Trophoblast cell (in vitro differentiated cells and primary cell): ENCODE measurements at regions not wholly inside any gene's neighbourhood (a gene's known extent, or its start where the extent isn't known, plus 50 kb on each side); places are given as distances from the start of the nearest gene placed in this dataset.
"Not testable (repeated sequence)": the region's sequence is repeated elsewhere in the genome, so short reads cannot be mapped to it uniquely, and the experiment has no call there.

Experiments
- DNase-seq, 2 donors: peaks; one replicate each; pipeline ENCODE4 v3.0.0-alpha.2; 2016
- H2AFZ ChIP-seq: 2 replicates; pipeline ENCODE4 v1.6.1; 2013; ENCODE audit warnings: low read length, moderate library complexity, mild to moderate bottlenecking; ENCODE audit not compliant: insufficient read depth, poor library complexity
- H2AK5ac ChIP-seq: 2 replicates; pipeline ENCODE4 v1.6.1; 2013; ENCODE audit warnings: mild to moderate bottlenecking, low read length
- H2BK120ac ChIP-seq: 2 replicates; pipeline ENCODE4 v1.6.1; 2013; ENCODE audit warnings: low read length, mild to moderate bottlenecking, moderate library complexity; ENCODE audit not compliant: insufficient read depth, poor library complexity
- H2BK12ac ChIP-seq: 2 replicates; pipeline ENCODE4 v1.6.1; 2013; ENCODE audit warnings: mild to moderate bottlenecking, low read length, moderate library complexity
- H2BK5ac ChIP-seq: 2 replicates; pipeline ENCODE4 v1.6.1; 2013; ENCODE audit warnings: low read length, low read depth, moderate library complexity, mild to moderate bottlenecking; ENCODE audit not compliant: poor library complexity
- H3K14ac ChIP-seq: 2 replicates; pipeline ENCODE4 v1.6.1; 2013; ENCODE audit warnings: mild to moderate bottlenecking, low read length
- H3K18ac ChIP-seq: 2 replicates; pipeline ENCODE4 v1.6.1; 2013; ENCODE audit warnings: mild to moderate bottlenecking, low read length
- H3K23ac ChIP-seq: 2 replicates; pipeline ENCODE4 v1.6.1; 2013; ENCODE audit warnings: low read length
- H3K27ac ChIP-seq: 2 replicates; pipeline ENCODE4 v1.5.1; 2013; ENCODE audit warnings: low read depth, mild to moderate bottlenecking, inconsistent platforms, low read length, moderate library complexity
- H3K27me3 ChIP-seq: 2 replicates; pipeline ENCODE4 v1.6.1; 2013; ENCODE audit warnings: inconsistent platforms, mild to moderate bottlenecking, low read length, moderate library complexity; ENCODE audit not compliant: insufficient read depth
- H3K36me3 ChIP-seq, 2 experiments: 1 replicate in 1 of 2; 2 replicates in 1 of 2; pipeline ENCODE4 v1.6.1; 2013; ENCODE audit warnings: low read length in 2 of 2, mild to moderate bottlenecking in 2 of 2, moderate library complexity in 1 of 2; ENCODE audit not compliant: insufficient read depth in 2 of 2, control insufficient read depth in 1 of 2
- H3K4ac ChIP-seq: 2 replicates; pipeline ENCODE4 v1.6.1; 2013; ENCODE audit warnings: low read depth, mild to moderate bottlenecking, low read length, moderate library complexity
- H3K4me1 ChIP-seq, 2 experiments: 1 replicate in 1 of 2; 2 replicates in 1 of 2; pipeline ENCODE4 v1.6.1; 2013; ENCODE audit warnings: low read length in 2 of 2, mild to moderate bottlenecking in 2 of 2, moderate library complexity in 1 of 2; ENCODE audit not compliant: insufficient read depth in 2 of 2, control insufficient read depth in 1 of 2
- H3K4me2 ChIP-seq: 2 replicates; pipeline ENCODE4 v1.6.1; 2013; ENCODE audit warnings: inconsistent platforms, mild to moderate bottlenecking, low read length, moderate library complexity
- H3K4me3 ChIP-seq: 2 replicates; pipeline ENCODE4 v1.5.1; 2013; ENCODE audit warnings: mild to moderate bottlenecking, low read depth, low read length, inconsistent platforms
- H3K79me1 ChIP-seq: one replicate; pipeline ENCODE4 v1.6.1; 2013; ENCODE audit warnings: low read length
- H3K79me2 ChIP-seq: 2 replicates; pipeline ENCODE4 v1.6.1; 2013; ENCODE audit warnings: low read length, mild to moderate bottlenecking; ENCODE audit not compliant: control insufficient read depth, insufficient read depth, poor library complexity
- H3K9ac ChIP-seq: 2 replicates; pipeline ENCODE4 v1.6.1; 2013; ENCODE audit warnings: mild to moderate bottlenecking, low read length
- H3K9me3 ChIP-seq: 2 replicates; pipeline ENCODE4 v1.6.1; 2013; ENCODE audit warnings: low read depth, mild to moderate bottlenecking, control low read depth, inconsistent platforms, low read length; ENCODE audit not compliant: insufficient read depth
- H4K12ac ChIP-seq: 2 replicates; pipeline ENCODE4 v1.6.1; 2013; ENCODE audit warnings: low read depth, mild to moderate bottlenecking, low read length, moderate library complexity
- H4K8ac ChIP-seq: 2 replicates; pipeline ENCODE4 v1.6.1; 2013; ENCODE audit warnings: low read depth, mild to moderate bottlenecking, low read length, moderate library complexity
- H4K91ac ChIP-seq: one replicate; pipeline ENCODE4 v1.6.1; 2013; ENCODE audit warnings: low read depth, mild to moderate bottlenecking, low read length, moderate library complexity
- WGBS: extraction: QIAGEN DNeasy Blood & Tissue Kit; methylation state at CpG from one replicate; pipeline ENCODE4 v1.1.7; 2013; ENCODE audit warnings: missing lambda C conversion rate; ENCODE audit not compliant: insufficient read length, insufficient coverage; ENCODE audit errors: extremely low coverage; 5-methylcytosine and 5-hydroxymethylcytosine counted together

DNA sequence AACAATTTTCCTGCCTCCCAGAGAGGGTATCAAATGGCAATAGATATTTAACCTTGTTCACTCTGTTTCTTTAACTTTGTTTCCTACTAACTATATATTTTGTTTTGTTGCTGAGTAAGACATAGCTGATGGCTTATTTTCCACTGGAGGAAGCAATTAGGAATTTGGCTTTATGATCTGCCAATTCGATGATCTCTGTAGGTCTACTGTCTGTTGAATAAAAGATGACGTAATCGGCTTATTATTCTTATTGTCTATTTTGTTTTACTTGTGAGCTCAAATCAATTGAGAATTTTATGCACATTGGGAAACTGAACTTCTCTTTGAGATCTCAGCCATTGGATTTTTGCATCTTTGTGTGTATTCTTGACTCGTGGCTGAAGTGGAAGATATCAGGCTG is 862.6 kb downstream of the EFNB2 start:
- Histone ChIP-seq H3K14ac (no peak overlapping the region), H3K4me2 (no peak overlapping the region), H3K27ac (no peak overlapping the region), H2BK5ac (no peak overlapping the region), H3K18ac (no peak overlapping the region), H4K91ac (no peak overlapping the region), H2BK120ac (no peak overlapping the region), H3K9me3 (no peaks in the 10 kb centered on the region), H3K36me3 (no peaks in the 10 kb centered on the region), H3K79me1 (no peaks in the 10 kb centered on the region), H2BK12ac (no peak overlapping the region), H3K4ac (no peak overlapping the region), H3K79me2 (no peaks in the 10 kb centered on the region), H3K9ac (no peak overlapping the region), H3K4me3 (no peak overlapping the region), H3K27me3 (no peaks in the 10 kb centered on the region), H4K8ac (no peak overlapping the region), H3K23ac (no peak overlapping the region), H2AK5ac (no peak overlapping the region), H2AFZ (no peak overlapping the region), H3K4me1 (no peaks in the 10 kb centered on the region), H4K12ac (no peak overlapping the region)
- WGBS: no CpG with 5 or more reads among the region's 4 CpGs
- DNase-seq: no peak

DNA sequence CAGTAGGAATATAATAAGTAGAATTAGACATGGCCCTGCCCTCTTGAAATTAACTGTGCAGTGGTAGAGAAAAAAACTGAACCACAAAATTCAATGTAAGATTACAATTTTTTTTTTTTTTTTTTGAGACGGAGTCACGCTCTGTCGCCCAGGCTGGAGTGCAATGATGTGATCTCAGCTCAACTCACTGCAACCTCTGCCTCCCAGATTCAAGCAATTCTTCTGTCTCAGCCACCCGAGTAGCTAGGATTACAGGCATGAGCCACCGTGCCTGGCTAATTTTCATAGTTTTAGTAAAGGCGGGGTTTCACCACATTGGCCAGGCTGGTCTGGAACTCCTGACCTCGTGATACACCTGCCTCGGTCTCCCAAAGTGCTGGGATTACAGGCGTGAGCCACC is 864.3 kb downstream of the EFNB2 start:
- no CpG with 5 or more reads among the region's 9 CpGs for WGBS
- H3K23ac ChIP-seq, H4K12ac ChIP-seq, H3K4me1 ChIP-seq, H3K18ac ChIP-seq, H2AK5ac ChIP-seq, H3K9ac ChIP-seq, H2BK12ac ChIP-seq, H2AFZ ChIP-seq, H3K36me3 ChIP-seq, H3K4me2 ChIP-seq, H2BK120ac ChIP-seq, H3K79me1 ChIP-seq, H4K8ac ChIP-seq, H3K27ac ChIP-seq, H2BK5ac ChIP-seq, H3K4me3 ChIP-seq, H3K9me3 ChIP-seq, H3K4ac ChIP-seq, H3K14ac ChIP-seq, H4K91ac ChIP-seq, DNase-seq, H3K79me2 ChIP-seq, H3K27me3 ChIP-seq: not testable (repeated sequence)

DNA sequence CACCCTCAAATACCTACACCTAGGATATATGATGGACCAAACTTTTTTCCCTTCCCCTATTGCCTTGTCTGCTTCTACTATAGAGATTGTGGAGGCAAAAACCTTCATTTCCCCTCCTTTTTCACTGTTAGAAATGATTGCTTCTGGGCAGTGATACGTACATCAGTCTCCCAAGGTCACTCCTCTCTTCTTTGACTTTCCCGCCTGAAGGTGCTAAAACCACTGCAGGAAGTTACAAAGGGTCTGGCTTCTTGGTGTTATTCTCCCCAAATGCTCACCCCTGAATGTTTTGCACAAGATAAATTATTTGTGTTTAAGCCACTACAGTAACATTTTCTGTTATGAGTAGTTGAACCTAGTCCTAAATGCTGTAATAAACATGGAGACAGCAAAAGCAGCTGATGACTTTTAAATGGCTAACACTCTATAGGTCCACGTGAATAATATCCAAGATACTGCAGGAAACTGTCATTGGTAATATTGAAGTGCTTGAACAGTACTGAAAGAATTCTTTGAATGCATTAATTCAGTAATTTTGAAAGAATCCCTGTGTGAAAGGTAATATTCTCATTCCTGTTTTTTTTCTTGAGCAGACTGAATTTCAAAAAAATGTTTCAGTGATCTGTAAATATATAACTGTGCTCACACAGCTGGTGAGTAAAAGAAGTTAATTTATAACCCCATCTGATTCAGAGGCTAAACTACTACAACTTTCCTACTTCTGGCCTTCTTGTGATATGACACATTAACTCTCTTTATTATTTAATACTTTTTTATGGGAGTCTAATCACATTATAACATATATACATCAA is 865.1 kb downstream of the EFNB2 start:
- no peak overlapping the region for H2BK12ac ChIP-seq
- no peak overlapping the region for H2AK5ac ChIP-seq
- DNase-seq: no peak
- H3K18ac ChIP-seq: no peak overlapping the region
- H3K36me3 ChIP-seq: no peaks in the 10 kb centered on the region
- no peaks in the 10 kb centered on the region for H3K79me1 ChIP-seq
- H3K4ac ChIP-seq: no peak overlapping the region
- H2AFZ ChIP-seq: no peak overlapping the region
- H2BK5ac ChIP-seq: no peak overlapping the region
- H2BK120ac ChIP-seq: no peak overlapping the region
- H4K8ac ChIP-seq: no peak overlapping the region
- H3K79me2 ChIP-seq: no peaks in the 10 kb centered on the region
- no peak overlapping the region for H3K9ac ChIP-seq
- H3K14ac ChIP-seq: no peak overlapping the region
- H3K4me3 ChIP-seq: no peak overlapping the region
- no peak overlapping the region for H4K91ac ChIP-seq
- H3K27me3 ChIP-seq: no peaks in the 10 kb centered on the region
- WGBS: no CpG with 5 or more reads among the region's 3 CpGs
- no peak overlapping the region for H3K4me2 ChIP-seq
- no peak overlapping the region for H4K12ac ChIP-seq
- H3K27ac ChIP-seq: no peak overlapping the region
- no peaks in the 10 kb centered on the region for H3K4me1 ChIP-seq
- no peak overlapping the region for H3K23ac ChIP-seq
- H3K9me3 ChIP-seq: no peaks in the 10 kb centered on the region

DNA sequence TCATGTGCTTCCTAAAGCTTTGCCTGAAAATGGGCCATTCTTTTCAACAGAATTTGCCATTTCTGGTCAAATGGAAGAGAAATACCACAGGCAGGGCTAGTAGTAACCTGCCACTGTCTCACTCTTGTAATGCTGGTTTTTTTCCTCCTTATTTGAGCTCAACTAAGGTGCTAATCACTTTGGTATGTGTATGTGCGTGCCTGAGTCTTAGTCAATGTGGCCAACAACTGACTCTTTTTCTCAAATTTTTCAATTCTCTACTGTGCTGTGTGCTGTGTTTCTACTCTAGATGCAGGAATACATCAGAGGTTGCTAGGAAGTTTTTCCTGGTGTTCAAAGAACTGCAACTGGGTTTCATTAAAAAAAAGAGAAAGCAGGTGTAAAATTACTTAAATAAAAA is 870.2 kb downstream of the EFNB2 start:
- WGBS: no CpG with 5 or more reads among the region's 1 CpG
- H3K4me3 ChIP-seq: no peak overlapping the region
- no peak overlapping the region for H3K14ac ChIP-seq
- no peak overlapping the region for H2BK5ac ChIP-seq
- H3K4me2 ChIP-seq: no peak overlapping the region
- H3K79me1 ChIP-seq: no peaks in the 10 kb centered on the region
- H2AFZ ChIP-seq: no peak overlapping the region
- H2AK5ac ChIP-seq: no peak overlapping the region
- peak; percentile 17 to 73 for DNase-seq
- H3K23ac ChIP-seq: no peak overlapping the region
- H2BK120ac ChIP-seq: no peak overlapping the region
- no peak overlapping the region for H3K18ac ChIP-seq
- no peak overlapping the region for H4K91ac ChIP-seq
- H3K4me1 ChIP-seq: no peaks in the 10 kb centered on the region
- H3K36me3 ChIP-seq: no peaks in the 10 kb centered on the region
- no peak overlapping the region for H4K12ac ChIP-seq
- H3K27me3 ChIP-seq: no peaks in the 10 kb centered on the region
- H2BK12ac ChIP-seq: no peak overlapping the region
- no peak overlapping the region for H3K9ac ChIP-seq
- H4K8ac ChIP-seq: no peak overlapping the region
- H3K9me3 ChIP-seq: peaks cover under 1% of the 10 kb centered on the region
- H3K4ac ChIP-seq: no peak overlapping the region
- no peaks in the 10 kb centered on the region for H3K79me2 ChIP-seq
- H3K27ac ChIP-seq: no peak overlapping the region
